ENCODE measurements at regions not wholly inside any gene's neighbourhood (a gene's known extent, or its start where the extent isn't known, plus 50 kb on each side); places are given as distances from the start of the nearest gene placed in this dataset.
"Not testable (repeated sequence)": the region's sequence is repeated elsewhere in the genome, so short reads cannot be mapped to it uniquely, and the experiment has no call there.

- no peak for DNase-seq (ENCODE audit: low read depth, low spot score)
Measured at GRCh38 chr16:65287307-65287706, 165.4 kb upstream of the CDH11 start.

GRCh38 chr16:65285128-65286048, 163.5 kb upstream of the CDH11 start:
- no peak for DNase-seq (ENCODE audit: low read depth, low spot score)

- DNase-seq (ENCODE audit: low read depth, low spot score) = no peak
Measured at GRCh38 chr16:65284626-65285025, 162.8 kb upstream of the CDH11 start.

GRCh38 chr16:65283181-65283651, 161.4 kb upstream of the CDH11 start:
- no peak for DNase-seq (ENCODE audit: low read depth, low spot score)

- no peak for DNase-seq (ENCODE audit: low read depth, low spot score)
Measured at GRCh38 chr16:65281586-65281985, 159.7 kb upstream of the CDH11 start.

GRCh38 chr16:65280845-65281512, 159.1 kb upstream of the CDH11 start:
- DNase-seq (ENCODE audit: low read depth, low spot score) = no peak

- DNase-seq (ENCODE audit: low read depth, low spot score) = no peak
Measured at GRCh38 chr16:65279576-65279975, 157.7 kb upstream of the CDH11 start.

- DNase-seq (ENCODE audit: low read depth, low spot score) = no peak
Measured at GRCh38 chr16:65278874-65279273, 157.0 kb upstream of the CDH11 start.

- DNase-seq (ENCODE audit: low read depth, low spot score) = no peak
Measured at GRCh38 chr16:65274566-65274965, 152.7 kb upstream of the CDH11 start.

GRCh38 chr16:65272699-65273414, 151.0 kb upstream of the CDH11 start:
- DNase-seq (ENCODE audit: low read depth, low spot score) = no peak

GRCh38 chr16:65271996-65272395, 150.1 kb upstream of the CDH11 start:
- DNase-seq (ENCODE audit: low read depth, low spot score) = no peak

GRCh38 chr16:65268331-65268730, 146.5 kb upstream of the CDH11 start:
- DNase-seq (ENCODE audit: low read depth, low spot score) = no peak

- no peak for DNase-seq (ENCODE audit: low read depth, low spot score)
Measured at GRCh38 chr16:65263896-65264295, 142.0 kb upstream of the CDH11 start.

GRCh38 chr16:65260746-65261145, 138.9 kb upstream of the CDH11 start:
- DNase-seq (ENCODE audit: low read depth, low spot score) = no peak

GRCh38 chr16:65254144-65254543, 132.3 kb upstream of the CDH11 start:
- no peak for DNase-seq (ENCODE audit: low read depth, low spot score)

- no peak for DNase-seq (ENCODE audit: low read depth, low spot score)
Measured at GRCh38 chr16:65249768-65250167, 127.9 kb upstream of the CDH11 start.

- no peak for DNase-seq (ENCODE audit: low read depth, low spot score)
Measured at GRCh38 chr16:65244787-65245186, 122.9 kb upstream of the CDH11 start.

GRCh38 chr16:65235339-65236177, 113.7 kb upstream of the CDH11 start:
- no peak for DNase-seq (ENCODE audit: low read depth, low spot score)

GRCh38 chr16:65234721-65235320, 113.0 kb upstream of the CDH11 start:
- DNase-seq (ENCODE audit: low read depth, low spot score) = not testable (repeated sequence)

GRCh38 chr16:65229191-65229662, 107.4 kb upstream of the CDH11 start:
- DNase-seq (ENCODE audit: low read depth, low spot score) = no peak

All from iPS DF 19.7 (cell line).